Activated T-cell treated with anti-CD3 and anti-CD28 coated beads for 1 hour (primary cell): ENCODE measurements at regions not wholly inside any gene's neighbourhood (a gene's known extent, or its start where the extent isn't known, plus 50 kb on each side); places are given as distances from the start of the nearest gene placed in this dataset.
"Not testable (repeated sequence)": the region's sequence is repeated elsewhere in the genome, so short reads cannot be mapped to it uniquely, and the experiment has no call there.

Experiments
- DNase-seq: peaks from one replicate; pipeline ENCODE4 v3.0.0-alpha.2; 2020; ENCODE audit warnings: low read depth

- no peak for DNase-seq
Observed at GRCh38 chr4:56142088-56142487, 193.3 kb downstream of the CEP135 start.

- no peak for DNase-seq
Observed at GRCh38 chr4:56139241-56139827, 190.6 kb downstream of the CEP135 start.

GRCh38 chr4:56134834-56135233 is 186.1 kb downstream of the CEP135 start:
- not testable (repeated sequence) for DNase-seq

GRCh38 chr4:56134266-56134665 is 185.5 kb downstream of the CEP135 start:
- DNase-seq, result no peak

DNA sequence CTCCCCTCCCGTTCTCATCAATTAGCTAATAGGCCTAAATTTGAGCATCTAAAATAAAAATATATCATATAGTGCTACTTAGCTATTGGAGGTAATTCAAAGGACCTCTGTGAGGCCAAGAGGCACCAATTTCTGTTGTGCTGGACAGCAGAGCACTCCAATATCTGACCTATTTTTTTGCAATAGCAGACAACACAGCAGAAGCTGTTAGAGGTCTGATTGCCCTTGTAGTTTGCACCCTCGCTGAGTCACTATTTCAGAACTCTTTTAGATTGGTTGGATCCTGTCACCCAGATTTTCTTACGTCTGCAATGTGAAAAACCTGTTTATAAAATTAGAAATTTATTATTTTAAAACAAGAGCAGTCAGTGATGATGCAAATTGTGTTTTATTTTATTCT is 184.1 kb downstream of the CEP135 start:
- no peak for DNase-seq

GRCh38 chr4:56132188-56132587 is 183.4 kb downstream of the CEP135 start:
- not testable (repeated sequence) for DNase-seq

DNA sequence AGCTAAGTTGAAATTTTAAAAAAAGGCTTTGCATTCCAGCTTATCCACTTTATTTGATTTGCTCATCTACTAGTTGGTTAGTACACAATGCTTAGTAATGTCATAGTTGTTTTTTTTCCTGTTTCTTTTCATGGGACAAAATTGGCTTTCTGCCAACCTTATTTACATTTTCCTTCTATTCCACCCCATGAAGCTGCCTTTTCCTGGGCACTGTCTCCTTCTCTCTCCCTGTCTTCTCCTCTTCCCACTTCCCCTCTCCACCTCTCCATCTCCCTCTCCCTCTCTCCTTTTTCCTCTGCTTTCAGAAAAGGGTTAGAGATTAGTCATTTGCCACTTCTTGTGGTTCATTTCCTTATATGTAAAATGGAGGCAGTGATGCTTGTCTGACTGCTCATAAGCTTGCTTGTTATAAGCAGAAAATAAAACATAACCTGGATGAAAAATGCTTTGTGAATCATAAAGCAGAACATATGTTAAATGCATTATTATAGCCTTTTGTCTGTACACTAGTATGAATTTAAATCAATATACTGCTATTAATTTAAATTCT is 181.9 kb downstream of the CEP135 start:
- DNase-seq, result no peak

GRCh38 chr4:56129431-56129861 is 180.7 kb downstream of the CEP135 start:
- no peak for DNase-seq

GRCh38 chr4:56128213-56128612 is 179.5 kb downstream of the CEP135 start:
- no peak for DNase-seq

- DNase-seq, result no peak
Observed at GRCh38 chr4:56127716-56128115, 179.0 kb downstream of the CEP135 start.

GRCh38 chr4:56123547-56123946 is 174.8 kb downstream of the CEP135 start:
- DNase-seq, result no peak

DNA sequence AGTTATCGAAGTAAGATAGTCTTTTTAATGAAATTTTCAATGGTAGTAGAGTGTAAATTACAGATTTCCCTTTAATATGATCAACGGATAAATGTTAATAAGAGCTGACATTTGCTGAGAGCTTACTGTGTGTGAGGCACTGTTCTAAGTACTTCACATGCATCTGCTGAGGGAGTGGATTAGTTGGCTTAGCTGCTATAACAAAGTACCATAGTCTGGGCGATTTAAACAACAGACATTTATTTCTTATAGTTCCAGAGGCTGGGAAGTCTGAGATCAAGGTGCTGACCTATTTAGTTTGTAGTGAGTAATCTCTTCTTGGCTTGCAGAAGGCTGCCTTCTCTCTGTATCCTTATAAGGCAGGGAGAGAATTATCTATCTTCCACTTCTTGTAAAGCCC is 174.3 kb downstream of the CEP135 start:
- DNase-seq, result no peak

DNA sequence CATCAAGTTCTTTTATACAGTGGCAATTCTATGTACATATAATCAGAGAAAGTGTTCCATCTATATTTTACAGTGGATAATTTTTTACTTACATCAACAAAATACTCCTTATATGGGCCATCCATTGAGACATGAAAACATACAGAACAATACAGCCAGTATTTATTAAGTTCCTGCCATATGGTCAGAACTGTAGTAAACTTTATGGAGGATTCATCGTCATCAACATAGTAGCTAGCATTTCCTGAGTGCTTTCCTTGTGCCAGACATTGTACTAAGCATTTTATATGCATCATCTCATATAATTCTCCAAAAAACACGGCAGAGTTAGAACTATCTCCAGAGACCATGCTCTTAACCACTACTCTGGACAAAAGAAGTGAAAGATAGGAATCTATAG is 170.1 kb downstream of the CEP135 start:
- no peak for DNase-seq

- DNase-seq, result no peak
Observed at GRCh38 chr4:56118055-56118454, 169.3 kb downstream of the CEP135 start.

DNA sequence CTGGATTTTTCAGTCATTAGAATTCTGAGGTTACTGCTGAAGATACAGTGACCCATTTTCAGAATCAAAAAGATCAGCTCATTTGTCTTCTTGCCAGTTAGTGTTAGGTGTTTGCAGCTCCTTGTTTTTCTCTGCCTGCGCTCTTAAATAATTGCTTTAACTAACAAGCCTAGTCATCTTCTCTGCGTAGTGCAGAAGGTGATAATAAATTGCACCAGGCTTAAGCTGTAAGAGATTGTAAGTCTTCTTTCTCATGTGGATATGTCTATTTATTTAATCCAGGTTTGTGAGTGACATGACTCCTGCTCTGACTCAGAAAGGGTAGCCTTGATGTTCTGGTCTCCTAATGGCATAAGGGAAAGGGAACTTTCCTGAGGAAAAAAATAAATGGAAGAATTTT is 167.2 kb downstream of the CEP135 start:
- no peak for DNase-seq

DNA sequence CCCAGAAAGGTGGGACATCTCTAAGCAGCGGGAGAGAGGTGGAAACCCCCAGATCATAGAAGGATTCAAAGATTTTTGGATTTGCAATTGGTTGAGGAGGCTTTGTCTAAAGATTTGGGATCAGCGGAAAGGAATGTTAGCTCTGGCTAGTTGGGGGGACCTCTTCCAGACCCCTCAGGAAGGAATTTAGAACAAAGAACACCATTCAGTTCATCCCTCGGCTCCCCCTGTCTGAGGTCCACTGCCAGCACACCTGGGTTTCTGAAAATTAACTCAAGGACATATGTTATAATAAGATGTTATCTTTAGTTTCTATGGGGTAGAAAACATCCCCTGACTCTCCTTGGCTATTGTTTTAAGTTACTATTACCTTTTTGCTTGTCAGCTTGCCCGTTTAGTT is 163.6 kb downstream of the CEP135 start:
- DNase-seq, result no peak

DNA sequence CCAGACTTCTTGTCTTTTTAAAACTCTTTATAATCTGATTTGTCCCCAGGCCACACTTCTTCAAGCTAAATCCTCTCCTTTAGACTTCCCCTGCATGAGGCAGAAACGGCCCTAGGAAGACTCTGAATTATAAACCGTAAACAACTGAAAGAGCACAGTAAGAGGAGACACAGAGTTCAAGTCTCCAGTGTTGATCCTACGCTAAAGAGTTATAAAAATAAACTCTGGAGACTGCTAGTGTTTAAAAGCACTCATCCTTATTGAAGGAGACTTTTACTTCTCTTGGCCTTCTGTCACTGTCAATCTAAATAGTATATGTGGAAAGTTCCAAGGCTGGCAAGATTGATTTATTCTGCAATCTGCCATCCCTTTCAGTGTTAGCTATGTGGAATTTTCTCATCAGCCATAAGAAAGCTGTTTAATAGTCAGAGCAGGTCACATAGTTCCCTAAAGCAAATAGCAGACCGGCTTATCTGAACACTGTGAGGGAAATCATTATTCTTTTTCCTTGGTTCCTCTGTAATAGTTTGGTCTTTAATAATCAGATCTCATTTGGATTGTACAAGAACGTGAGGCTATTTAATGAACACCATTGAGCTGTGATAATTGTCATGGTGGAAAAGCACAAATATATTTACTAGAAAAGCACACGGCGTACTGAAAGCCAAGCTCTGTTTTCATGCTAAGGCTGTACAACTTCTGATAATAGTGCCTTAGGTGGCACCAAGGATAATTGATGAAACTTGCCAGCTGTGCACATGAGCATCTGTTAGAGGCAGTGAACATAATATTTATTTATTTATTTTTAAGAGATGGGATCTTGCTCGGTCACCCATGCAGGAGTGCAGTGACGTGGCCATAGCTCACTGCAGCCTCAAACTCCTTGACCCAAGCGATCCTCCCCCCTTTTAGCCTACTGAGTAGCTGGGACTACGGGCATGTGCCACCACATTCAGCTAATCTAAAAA is 157.7 kb downstream of the CEP135 start:
- no peak for DNase-seq

DNA sequence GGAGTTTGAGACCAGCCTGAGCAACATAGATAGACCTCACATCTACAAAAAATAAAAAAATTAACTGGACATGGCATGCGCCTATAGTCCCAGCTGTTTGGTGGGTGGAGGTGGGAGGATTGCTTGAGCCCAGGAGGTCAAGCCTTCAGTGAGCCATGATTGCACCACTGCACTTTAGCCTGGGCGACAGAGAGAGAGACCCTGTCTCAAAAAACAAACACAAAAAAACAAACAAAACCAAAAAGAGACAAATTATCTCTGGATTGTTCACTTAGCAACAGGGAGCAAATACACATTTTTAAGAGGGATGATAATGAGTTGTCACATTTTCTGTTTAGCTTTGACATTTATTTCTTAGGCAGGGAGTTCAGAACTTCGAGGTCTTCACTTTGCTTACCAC is 155.4 kb downstream of the CEP135 start:
- DNase-seq, result no peak

- DNase-seq, result no peak
Observed at GRCh38 chr4:56102601-56103000, 153.9 kb downstream of the CEP135 start.

DNA sequence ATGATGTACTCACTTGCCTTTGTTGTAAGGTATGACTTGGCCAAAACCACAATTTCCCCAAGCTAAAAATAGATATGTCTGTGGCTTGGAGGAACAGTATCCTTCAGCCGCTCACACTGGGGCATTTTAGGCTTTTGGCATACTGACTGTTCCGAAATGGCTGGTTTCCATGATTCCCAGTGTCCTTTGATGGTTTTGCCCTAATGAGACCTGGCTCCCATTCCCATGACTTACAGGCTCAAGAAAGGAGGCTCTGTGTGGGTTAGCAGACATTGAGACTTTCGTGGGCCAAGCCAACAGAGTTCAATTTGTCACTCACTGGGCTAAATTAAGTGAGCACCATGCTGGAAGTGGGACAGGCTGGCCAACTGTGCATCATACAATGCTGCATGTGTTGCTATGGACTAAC is 150.6 kb downstream of the CEP135 start:
- no peak for DNase-seq

- DNase-seq, result no peak
Observed at GRCh38 chr4:56093576-56093975, 144.8 kb downstream of the CEP135 start.

GRCh38 chr4:56092540-56092939 is 143.8 kb downstream of the CEP135 start:
- DNase-seq, result no peak

GRCh38 chr4:56086561-56086960 is 137.8 kb downstream of the CEP135 start:
- no peak for DNase-seq
